ENCODE measurements at regions not wholly inside any gene's neighbourhood (a gene's known extent, or its start where the extent isn't known, plus 50 kb on each side); places are given as distances from the start of the nearest gene placed in this dataset.

DNA sequence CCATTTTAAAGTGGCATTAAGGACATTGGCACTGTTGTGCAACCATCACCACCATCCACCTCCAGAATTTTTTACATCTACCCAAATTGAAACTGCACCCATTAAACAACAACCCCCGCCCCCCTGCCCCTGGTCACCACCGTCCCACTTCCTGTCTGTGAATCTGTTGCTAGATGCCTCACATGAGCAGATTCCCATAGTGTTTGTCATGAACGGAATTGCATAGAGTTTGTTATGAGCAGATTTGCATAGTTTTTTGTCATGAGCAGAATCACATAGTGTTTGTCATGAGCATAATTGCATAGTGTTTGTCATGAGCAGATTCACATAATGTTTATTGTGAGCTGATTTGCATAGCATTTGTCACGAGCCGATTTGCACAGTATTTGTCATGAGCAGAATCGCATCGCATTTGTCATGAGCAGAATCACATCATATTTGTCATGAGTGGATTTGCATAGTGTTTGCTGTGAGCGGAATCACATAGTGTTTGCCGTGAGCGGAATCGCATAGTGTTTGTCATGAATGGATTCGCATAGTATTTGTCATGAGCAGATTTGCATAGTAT is 54.0 kb upstream of the GTF3A start:
- TF ChIP-seq, protein P1, sequence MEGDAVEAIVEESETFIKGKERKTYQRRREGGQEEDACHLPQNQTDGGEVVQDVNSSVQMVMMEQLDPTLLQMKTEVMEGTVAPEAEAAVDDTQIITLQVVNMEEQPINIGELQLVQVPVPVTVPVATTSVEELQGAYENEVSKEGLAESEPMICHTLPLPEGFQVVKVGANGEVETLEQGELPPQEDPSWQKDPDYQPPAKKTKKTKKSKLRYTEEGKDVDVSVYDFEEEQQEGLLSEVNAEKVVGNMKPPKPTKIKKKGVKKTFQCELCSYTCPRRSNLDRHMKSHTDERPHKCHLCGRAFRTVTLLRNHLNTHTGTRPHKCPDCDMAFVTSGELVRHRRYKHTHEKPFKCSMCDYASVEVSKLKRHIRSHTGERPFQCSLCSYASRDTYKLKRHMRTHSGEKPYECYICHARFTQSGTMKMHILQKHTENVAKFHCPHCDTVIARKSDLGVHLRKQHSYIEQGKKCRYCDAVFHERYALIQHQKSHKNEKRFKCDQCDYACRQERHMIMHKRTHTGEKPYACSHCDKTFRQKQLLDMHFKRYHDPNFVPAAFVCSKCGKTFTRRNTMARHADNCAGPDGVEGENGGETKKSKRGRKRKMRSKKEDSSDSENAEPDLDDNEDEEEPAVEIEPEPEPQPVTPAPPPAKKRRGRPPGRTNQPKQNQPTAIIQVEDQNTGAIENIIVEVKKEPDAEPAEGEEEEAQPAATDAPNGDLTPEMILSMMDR (conservative IDR thresholded peaks at IDR 0.05; ENCODE audit: low read length), result no peak
- TF ChIP-seq EZH2phosphoT487 (IDR thresholded peaks at IDR 0.05; ENCODE audit: borderline replicate concordance), result no peak
